Tibial artery (tissue), 4 donors: ENCODE measurements at regions not wholly inside any gene's neighbourhood (a gene's known extent, or its start where the extent isn't known, plus 50 kb on each side); places are given as distances from the start of the nearest gene placed in this dataset.

Source experiments
- DNase-seq, 2 donors: peaks; one replicate each; pipeline ENCODE4 v3.0.0-alpha.2; 2019
- H3K27ac ChIP-seq, 2 donors: fragments of 200-600 bp; sonication (generic) in 1 of 2; 1 replicate in 1 of 2; 2 replicates in 1 of 2; pipeline ENCODE4 v1.5.1; 2018 to 2019; ENCODE audit warnings: mild to moderate bottlenecking in 1 of 2
- H3K27me3 ChIP-seq, 2 donors: fragments of 200-600 bp; sonication (generic) in 1 of 2; one replicate each; pipeline versions ENCODE4 v1.5.1 to v1.6.0; 2016 to 2019
- H3K36me3 ChIP-seq, 3 donors: fragments of 200-600 bp; sonication (generic) in 2 of 3; one replicate each; pipeline ENCODE4 v1.5.1; 2016 to 2019; ENCODE audit warnings: mild to moderate bottlenecking in 2 of 3
- H3K4me1 ChIP-seq, 4 donors: fragments of 200-600 bp; sonication (generic) in 2 of 4; 1 replicate in 3 of 4; 2 replicates in 1 of 4; pipeline ENCODE4 v1.5.1; 2016 to 2019
- H3K4me3 ChIP-seq, 2 donors: fragments of 200-600 bp; sonication (generic) in 1 of 2; 1 replicate in 1 of 2; 2 replicates in 1 of 2; pipeline ENCODE4 v1.5.1; 2018 to 2019; ENCODE audit warnings: mild to moderate bottlenecking in 2 of 2
- H3K9me3 ChIP-seq, 3 donors: fragments of 200-600 bp; sonication (generic) in 1 of 3; one replicate each; pipeline ENCODE4 v1.5.1; 2016 to 2019
- CTCF ChIP-seq, 2 experiments: fragments of 200-600 bp in 1 of 2; fragments of 450-650 bp in 1 of 2; IDR thresholded peaks; one replicate each; pipeline ENCODE4 v1.5.1; 2017 to 2019; ENCODE audit warnings: antibody characterized with exemption in 2 of 2, mild to moderate bottlenecking in 1 of 2, moderate library complexity in 1 of 2
- intact Hi-C: fragments of 100-400 bp; cut with DNase I; formaldehyde crosslinking; loops from one replicate; pipeline ENCODE4 v1.15.0; 2023; ENCODE audit warnings: low total_unique reads

GRCh38 chr3:182692695-182693094 is 100.6 kb upstream of the ATP11B start:
- Histone ChIP-seq H3K27me3 (peaks cover 0 to 11% of the 10 kb centered on the region in 2 donors), H3K27ac (no peak overlapping the region), H3K9me3 (no peaks in the 10 kb centered on the region), H3K4me1 (no peaks in the 10 kb centered on the region), H3K4me3 (no peak overlapping the region), H3K36me3 (no peaks in the 10 kb centered on the region)
- TF ChIP-seq CTCF (IDR thresholded peaks at IDR 0.05) = no peak
- no peak for DNase-seq
- intact Hi-C loops = no loop called here

GRCh38 chr3:182693723-182694122 is 99.6 kb upstream of the ATP11B start:
- intact Hi-C loops = no loop called here
- Histone ChIP-seq H3K36me3 (no peaks in the 10 kb centered on the region), H3K27me3 (peaks cover 0 to 7% of the 10 kb centered on the region in 2 donors), H3K4me1 (no peaks in the 10 kb centered on the region), H3K4me3 (no peak overlapping the region), H3K9me3 (no peaks in the 10 kb centered on the region), H3K27ac (no peak overlapping the region)
- TF ChIP-seq CTCF (IDR thresholded peaks at IDR 0.05) = no peak
- DNase-seq = no peak

- no peaks in the 10 kb centered on the region for H3K36me3 ChIP-seq
- DNase-seq = no peak
- intact Hi-C loops = no loop called here
- H3K27me3 ChIP-seq = peaks cover 0 to 7% of the 10 kb centered on the region in 2 donors
- H3K4me1 ChIP-seq = no peaks in the 10 kb centered on the region
- TF ChIP-seq CTCF (IDR thresholded peaks at IDR 0.05) = no peak
- no peak overlapping the region for H3K4me3 ChIP-seq
- H3K9me3 ChIP-seq = no peaks in the 10 kb centered on the region
- no peak overlapping the region for H3K27ac ChIP-seq
These were observed 96.4 kb upstream of the ATP11B start for GRCh38 chr3:182696916-182697315.

- intact Hi-C loops = no loop called here
- H3K27ac ChIP-seq = no peak overlapping the region
- H3K27me3 ChIP-seq = peaks cover 0 to 7% of the 10 kb centered on the region in 2 donors
- H3K9me3 ChIP-seq = no peaks in the 10 kb centered on the region
- DNase-seq = no peak
- no peak for TF ChIP-seq CTCF (IDR thresholded peaks at IDR 0.05)
- H3K4me3 ChIP-seq = no peak overlapping the region
- no peaks in the 10 kb centered on the region for H3K4me1 ChIP-seq
- no peaks in the 10 kb centered on the region for H3K36me3 ChIP-seq
These were observed 95.9 kb upstream of the ATP11B start for GRCh38 chr3:182697345-182697919.

- H3K27me3 ChIP-seq = peaks cover 0 to 7% of the 10 kb centered on the region in 2 donors
- no peak overlapping the region for H3K4me3 ChIP-seq
- TF ChIP-seq CTCF (IDR thresholded peaks at IDR 0.05) = no peak
- intact Hi-C loops = no loop called here
- H3K36me3 ChIP-seq = no peaks in the 10 kb centered on the region
- H3K27ac ChIP-seq = no peak overlapping the region
- no peak for DNase-seq
- no peaks in the 10 kb centered on the region for H3K4me1 ChIP-seq
- H3K9me3 ChIP-seq = no peaks in the 10 kb centered on the region
These were observed 95.2 kb upstream of the ATP11B start for GRCh38 chr3:182698078-182698477.
